ENCODE measurements at regions not wholly inside any gene's neighbourhood (a gene's known extent, or its start where the extent isn't known, plus 50 kb on each side); places are given as distances from the start of the nearest gene placed in this dataset.
"Not testable (repeated sequence)": the region's sequence is repeated elsewhere in the genome, so short reads cannot be mapped to it uniquely, and the experiment has no call there.

- Histone ChIP-seq H3K27ac (ENCODE audit: low read length) (no peak overlapping the region), H3K4me3 (ENCODE audit: low read length) (no peak overlapping the region), H3K9me3 (ENCODE audit: insufficient read depth, low read depth, low read length) (no peaks in the 10 kb centered on the region), H3K4me1 (ENCODE audit: insufficient read depth, low read length) (no peaks in the 10 kb centered on the region), H3K36me3 (ENCODE audit: insufficient read depth, low read depth, low read length) (no peaks in the 10 kb centered on the region), H3K27me3 (ENCODE audit: insufficient read depth, low read length) (no peaks in the 10 kb centered on the region), H3K9ac (ENCODE audit: low read depth, low read length) (no peak overlapping the region)
Observed at GRCh38 chr2:114352988-114353387, 89.5 kb upstream of the DPP10 start.

DNA sequence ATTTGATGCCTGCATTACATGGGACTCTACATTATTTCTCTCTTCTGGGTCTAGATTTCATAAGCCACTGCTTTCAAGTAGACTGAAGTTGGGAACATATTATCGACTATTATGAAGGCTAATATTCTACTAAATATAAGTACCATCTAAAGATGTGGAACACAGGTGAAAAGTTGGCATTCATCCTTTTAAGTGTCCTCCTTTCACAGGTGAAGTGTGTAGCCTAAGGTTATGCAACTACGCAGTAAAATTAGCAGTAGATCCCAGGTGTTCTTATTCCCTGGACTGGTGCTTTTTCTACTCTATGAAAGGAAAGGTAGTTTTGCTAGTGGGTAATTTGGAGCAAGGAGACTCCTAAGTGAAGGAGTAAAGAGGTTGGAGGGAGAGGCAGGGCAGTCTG lies 88.2 kb upstream of the DPP10 start:
- Histone ChIP-seq H3K9me3 (ENCODE audit: insufficient read depth, low read depth, low read length) (no peaks in the 10 kb centered on the region), H3K27ac (ENCODE audit: low read length) (no peak overlapping the region), H3K27me3 (ENCODE audit: insufficient read depth, low read length) (no peaks in the 10 kb centered on the region), H3K4me1 (ENCODE audit: insufficient read depth, low read length) (no peaks in the 10 kb centered on the region), H3K36me3 (ENCODE audit: insufficient read depth, low read depth, low read length) (no peaks in the 10 kb centered on the region), H3K4me3 (ENCODE audit: low read length) (no peak overlapping the region), H3K9ac (ENCODE audit: low read depth, low read length) (no peak overlapping the region)

DNA sequence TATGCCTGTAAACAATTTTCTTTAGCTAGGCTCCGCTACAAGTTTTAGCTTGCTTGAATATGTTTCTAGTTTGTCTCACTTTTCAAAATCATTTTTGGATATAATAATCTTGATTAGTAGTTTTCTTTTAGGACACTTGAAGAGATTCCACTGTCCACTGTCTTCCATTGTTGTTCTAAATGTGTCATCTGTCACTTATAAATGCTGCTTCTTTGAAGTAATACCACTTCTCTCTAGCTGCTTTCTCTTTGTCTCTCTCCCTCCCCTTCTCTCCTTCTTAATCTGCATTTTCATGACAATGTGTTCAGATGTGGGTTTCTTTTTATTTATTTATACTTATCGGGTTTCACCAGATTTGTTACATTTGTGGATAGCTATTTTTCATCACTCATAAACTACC lies 73.7 kb upstream of the DPP10 start:
- Histone ChIP-seq H3K27ac (ENCODE audit: low read length) (no peak overlapping the region), H3K36me3 (ENCODE audit: insufficient read depth, low read depth, low read length) (no peaks in the 10 kb centered on the region), H3K4me3 (ENCODE audit: low read length) (no peak overlapping the region), H3K27me3 (ENCODE audit: insufficient read depth, low read length) (no peaks in the 10 kb centered on the region), H3K9ac (ENCODE audit: low read depth, low read length) (no peak overlapping the region), H3K9me3 (ENCODE audit: insufficient read depth, low read depth, low read length) (peaks cover 36% of the 10 kb centered on the region), H3K4me1 (ENCODE audit: insufficient read depth, low read length) (no peaks in the 10 kb centered on the region)

DNA sequence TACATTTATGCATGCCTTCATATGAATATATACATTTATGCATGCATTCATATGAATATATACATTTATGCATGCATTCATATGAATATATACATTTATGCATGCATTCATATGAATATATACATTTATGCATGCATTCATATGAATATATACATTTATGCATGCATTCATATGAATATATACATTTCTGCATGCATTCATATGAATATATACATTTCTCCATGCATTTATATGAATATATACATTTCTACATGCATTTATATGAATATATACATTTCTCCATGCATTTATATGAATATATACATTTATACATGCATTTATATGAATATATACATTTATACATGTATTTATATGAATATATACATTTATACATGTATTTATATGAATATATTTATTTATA lies 70.7 kb upstream of the DPP10 start:
- H3K4me3 ChIP-seq (ENCODE audit: low read length); H3K27me3 ChIP-seq (ENCODE audit: insufficient read depth, low read length); H3K36me3 ChIP-seq (ENCODE audit: insufficient read depth, low read depth, low read length); H3K27ac ChIP-seq (ENCODE audit: low read length); H3K4me1 ChIP-seq (ENCODE audit: insufficient read depth, low read length); H3K9ac ChIP-seq (ENCODE audit: low read depth, low read length): not testable (repeated sequence)
- peaks cover 32% of the 10 kb centered on the region for H3K9me3 ChIP-seq (ENCODE audit: insufficient read depth, low read depth, low read length)

DNA sequence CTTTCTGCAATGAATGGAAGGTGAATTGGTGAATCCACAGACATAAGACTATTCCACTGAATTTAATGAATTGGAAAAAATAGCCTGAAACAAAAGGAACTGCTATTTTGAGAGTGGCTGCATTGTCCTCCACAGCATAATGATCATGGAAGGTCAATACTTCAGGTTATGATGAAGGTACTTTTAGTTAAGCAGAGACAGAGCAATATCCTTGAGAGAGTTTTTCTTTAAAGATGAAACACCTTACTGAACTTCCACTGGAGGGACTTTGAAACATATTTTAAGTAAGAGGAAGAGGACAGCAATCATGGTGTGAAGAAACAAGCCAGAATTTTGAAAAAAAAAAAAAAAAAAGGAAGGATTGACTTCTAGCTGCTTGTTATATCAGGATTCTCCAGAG lies 68.8 kb upstream of the DPP10 start:
- H3K9ac ChIP-seq (ENCODE audit: low read depth, low read length) = no peak overlapping the region
- no peak overlapping the region for H3K4me3 ChIP-seq (ENCODE audit: low read length)
- no peak overlapping the region for H3K27ac ChIP-seq (ENCODE audit: low read length)
- no peaks in the 10 kb centered on the region for H3K27me3 ChIP-seq (ENCODE audit: insufficient read depth, low read length)
- no peaks in the 10 kb centered on the region for H3K36me3 ChIP-seq (ENCODE audit: insufficient read depth, low read depth, low read length)
- peaks cover 18% of the 10 kb centered on the region for H3K9me3 ChIP-seq (ENCODE audit: insufficient read depth, low read depth, low read length)
- no peaks in the 10 kb centered on the region for H3K4me1 ChIP-seq (ENCODE audit: insufficient read depth, low read length)

DNA sequence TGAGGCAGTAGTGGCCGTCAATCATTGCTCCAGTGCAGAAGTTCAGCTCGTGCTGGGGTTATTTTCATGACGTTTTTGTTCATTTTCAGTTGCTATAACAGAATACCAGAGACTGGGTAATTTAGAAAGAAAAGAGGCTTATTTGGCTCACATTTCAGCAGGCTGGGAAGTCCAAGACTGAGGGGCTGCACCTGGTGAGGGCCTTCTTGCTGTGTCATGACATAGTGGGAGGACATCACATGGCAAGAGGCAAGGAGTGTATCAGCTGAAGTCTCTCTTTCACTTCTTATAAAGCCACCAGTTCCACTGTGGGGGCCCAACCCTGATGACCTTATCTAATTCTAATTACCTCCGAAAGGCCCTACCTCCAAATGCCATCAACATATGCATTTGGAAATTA lies 58.0 kb upstream of the DPP10 start:
- Histone ChIP-seq H3K9me3 (ENCODE audit: insufficient read depth, low read depth, low read length) (no peaks in the 10 kb centered on the region), H3K4me3 (ENCODE audit: low read length) (no peak overlapping the region), H3K9ac (ENCODE audit: low read depth, low read length) (no peak overlapping the region), H3K4me1 (ENCODE audit: insufficient read depth, low read length) (peaks cover 5% of the 10 kb centered on the region; the same call in 1 of the 2 replicates), H3K36me3 (ENCODE audit: insufficient read depth, low read depth, low read length) (no peaks in the 10 kb centered on the region), H3K27ac (ENCODE audit: low read length) (no peak overlapping the region), H3K27me3 (ENCODE audit: insufficient read depth, low read length) (no peaks in the 10 kb centered on the region)

DNA sequence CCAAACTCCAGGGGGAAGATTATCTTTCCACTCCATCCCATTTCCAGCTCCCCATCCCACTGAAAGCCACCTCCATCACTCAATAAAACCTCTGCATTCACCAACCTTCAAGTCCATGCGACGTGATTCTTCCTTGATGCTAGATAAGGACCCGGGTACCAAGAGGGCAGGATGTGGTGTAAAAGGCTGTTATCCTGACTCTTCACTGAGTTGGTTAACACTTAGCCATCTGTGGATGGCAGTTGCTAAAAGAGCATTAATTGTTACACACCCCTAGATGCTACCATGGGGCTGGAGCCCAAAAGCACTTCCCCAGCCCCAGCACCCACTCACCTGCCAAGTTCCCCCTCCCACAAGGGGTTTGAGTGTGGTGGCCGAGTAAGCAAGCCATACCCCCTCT lies 53.4 kb upstream of the DPP10 start:
- Histone ChIP-seq H3K4me3 (ENCODE audit: low read length) (no peak overlapping the region), H3K27me3 (ENCODE audit: insufficient read depth, low read length) (no peaks in the 10 kb centered on the region), H3K27ac (ENCODE audit: low read length) (no peak overlapping the region), H3K9me3 (ENCODE audit: insufficient read depth, low read depth, low read length) (no peaks in the 10 kb centered on the region), H3K9ac (ENCODE audit: low read depth, low read length) (no peak overlapping the region), H3K4me1 (ENCODE audit: insufficient read depth, low read length) (peaks cover 5% of the 10 kb centered on the region; the same call in 1 of the 2 replicates), H3K36me3 (ENCODE audit: insufficient read depth, low read depth, low read length) (no peaks in the 10 kb centered on the region)
